Activated naive CD8-positive, alpha-beta T cell treated with anti-CD3 and anti-CD28 coated beads, Interleukin-2, amount 50 U/mL, for 24 hours (primary cell): ENCODE measurements at regions not wholly inside any gene's neighbourhood (a gene's known extent, or its start where the extent isn't known, plus 50 kb on each side); places are given as distances from the start of the nearest gene placed in this dataset.

Experiments used
- ATAC-seq: fragments of 150-1000 bp; cut with Tn5 transposase; one replicate; pipeline ENCODE4 v1.10.0; 2021
- DNase-seq: peaks from one replicate; pipeline ENCODE4 v3.0.0; 2021
- H3K27ac Mint-ChIP-seq: one replicate; pipeline ENCODE4 v1.8.0; 2021; ENCODE audit warnings: mild to moderate bottlenecking, mixed read lengths
- H3K27me3 Mint-ChIP-seq: one replicate; pipeline ENCODE4 v1.8.0; 2021; ENCODE audit warnings: mixed read lengths
- H3K36me3 Mint-ChIP-seq: one replicate; pipeline ENCODE4 v1.8.0; 2021; ENCODE audit warnings: low read depth, mixed read lengths
- H3K4me1 Mint-ChIP-seq: one replicate; pipeline ENCODE4 v1.8.0; 2021; ENCODE audit warnings: mixed read lengths
- H3K4me3 Mint-ChIP-seq: one replicate; pipeline ENCODE4 v1.8.0; 2021; ENCODE audit warnings: mild to moderate bottlenecking, moderate library complexity, mixed read lengths
- H3K9me3 Mint-ChIP-seq: one replicate; pipeline ENCODE4 v1.8.0; 2021; ENCODE audit warnings: mixed read lengths

- no peak overlapping the region for H3K4me3 Mint-ChIP-seq
- H3K4me1 Mint-ChIP-seq, result no peaks in the 10 kb centered on the region
These were observed 430.2 kb upstream of the TMPO start for GRCh38 chr12:98085046-98085755.

DNA sequence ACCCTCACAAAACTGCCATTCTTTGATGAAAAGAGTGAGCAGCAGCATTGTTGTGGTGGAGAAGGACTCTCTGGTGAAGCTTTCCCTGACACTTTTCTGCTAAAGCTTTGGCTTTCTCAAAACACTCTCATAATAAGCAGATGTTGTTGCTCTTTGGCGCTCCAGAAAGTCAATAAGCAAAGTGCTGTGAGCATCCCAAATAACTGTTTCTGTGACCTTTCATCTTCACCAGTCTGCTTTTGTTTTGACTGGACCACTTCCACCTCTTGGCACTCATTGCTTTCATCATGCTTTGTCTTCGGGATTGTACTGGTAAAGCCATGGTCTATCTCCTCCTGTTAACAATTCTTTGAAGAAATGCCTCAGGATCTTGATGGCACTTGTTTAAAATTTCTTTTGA is 424.7 kb upstream of the TMPO start:
- Mint-ChIP-seq H3K4me3 (no peak overlapping the region), H3K27me3 (peaks cover 3% of the 10 kb centered on the region), H3K9me3 (no peaks in the 10 kb centered on the region), H3K36me3 (no peaks in the 10 kb centered on the region), H3K4me1 (no peaks in the 10 kb centered on the region), H3K27ac (no peak overlapping the region)
- no peak for DNase-seq
- no peak for ATAC-seq

More at GRCh38 chr12:98085046-98085755, 430.2 kb upstream of the TMPO start:
- no peak for ATAC-seq
- H3K9me3 Mint-ChIP-seq, result no peaks in the 10 kb centered on the region
- DNase-seq, result no peak
- no peak overlapping the region for H3K27ac Mint-ChIP-seq
- peaks cover 3% of the 10 kb centered on the region for H3K27me3 Mint-ChIP-seq
- no peaks in the 10 kb centered on the region for H3K36me3 Mint-ChIP-seq

- no peaks in the 10 kb centered on the region for H3K27me3 Mint-ChIP-seq
- no peaks in the 10 kb centered on the region for H3K36me3 Mint-ChIP-seq
- H3K4me3 Mint-ChIP-seq, result no peak overlapping the region
- no peak overlapping the region for H3K27ac Mint-ChIP-seq
- no peaks in the 10 kb centered on the region for H3K4me1 Mint-ChIP-seq
- no peak for DNase-seq
- H3K9me3 Mint-ChIP-seq, result no peaks in the 10 kb centered on the region
- no peak for ATAC-seq
These were observed 419.0 kb upstream of the TMPO start for GRCh38 chr12:98096436-98096835.

DNA sequence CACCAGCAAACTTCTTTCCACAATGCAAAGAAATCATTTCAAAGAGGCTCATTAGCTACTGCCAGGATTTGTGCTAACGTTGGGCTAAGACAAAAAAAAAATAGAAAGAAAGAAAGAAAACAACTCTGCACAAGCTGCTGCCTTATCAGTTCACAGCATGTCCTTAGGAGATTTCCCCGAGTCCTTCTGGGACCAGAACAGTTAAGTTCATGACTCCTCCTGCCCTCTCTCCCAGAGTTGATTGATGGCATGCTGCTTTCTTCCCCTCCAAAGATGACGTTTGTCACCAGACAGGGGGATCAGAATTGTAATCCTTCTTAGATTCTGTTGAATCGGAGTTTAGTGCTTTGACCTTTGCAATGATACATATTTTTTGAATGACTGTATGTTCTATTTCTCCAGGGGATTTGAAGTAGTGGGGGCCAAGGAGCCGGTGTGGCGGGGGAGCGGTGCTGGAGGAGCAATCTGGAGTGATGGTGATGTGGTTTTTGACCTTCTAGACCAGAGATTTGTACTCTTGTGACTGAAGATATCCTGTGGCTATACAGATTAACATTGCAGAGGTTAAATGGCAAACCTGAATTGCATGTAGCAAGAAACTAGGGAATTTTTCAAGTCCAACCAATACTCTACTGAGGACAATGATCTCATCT is 409.2 kb upstream of the TMPO start:
- H3K4me1 Mint-ChIP-seq, result no peaks in the 10 kb centered on the region
- ATAC-seq (no peak), DNase-seq (no peak)
- no peak overlapping the region for H3K4me3 Mint-ChIP-seq
- no peaks in the 10 kb centered on the region for H3K36me3 Mint-ChIP-seq
- H3K9me3 Mint-ChIP-seq, result no peaks in the 10 kb centered on the region
- H3K27ac Mint-ChIP-seq, result no peak overlapping the region
- H3K27me3 Mint-ChIP-seq, result peaks cover 2% of the 10 kb centered on the region

- H3K9me3 Mint-ChIP-seq, result no peaks in the 10 kb centered on the region
- no peaks in the 10 kb centered on the region for H3K36me3 Mint-ChIP-seq
- no peaks in the 10 kb centered on the region for H3K4me1 Mint-ChIP-seq
- DNase-seq (no peak), ATAC-seq (no peak)
- peaks cover 2% of the 10 kb centered on the region for H3K27me3 Mint-ChIP-seq
- H3K27ac Mint-ChIP-seq, result no peak overlapping the region
- no peak overlapping the region for H3K4me3 Mint-ChIP-seq
These were observed 406.1 kb upstream of the TMPO start for GRCh38 chr12:98109266-98109665.

- DNase-seq (no peak), ATAC-seq (no peak)
- Mint-ChIP-seq H3K36me3 (no peaks in the 10 kb centered on the region), H3K27ac (no peak overlapping the region), H3K4me1 (no peaks in the 10 kb centered on the region), H3K9me3 (no peaks in the 10 kb centered on the region), H3K4me3 (no peak overlapping the region), H3K27me3 (peaks cover under 1% of the 10 kb centered on the region)
These were observed 404.9 kb upstream of the TMPO start for GRCh38 chr12:98110536-98110935.

DNA sequence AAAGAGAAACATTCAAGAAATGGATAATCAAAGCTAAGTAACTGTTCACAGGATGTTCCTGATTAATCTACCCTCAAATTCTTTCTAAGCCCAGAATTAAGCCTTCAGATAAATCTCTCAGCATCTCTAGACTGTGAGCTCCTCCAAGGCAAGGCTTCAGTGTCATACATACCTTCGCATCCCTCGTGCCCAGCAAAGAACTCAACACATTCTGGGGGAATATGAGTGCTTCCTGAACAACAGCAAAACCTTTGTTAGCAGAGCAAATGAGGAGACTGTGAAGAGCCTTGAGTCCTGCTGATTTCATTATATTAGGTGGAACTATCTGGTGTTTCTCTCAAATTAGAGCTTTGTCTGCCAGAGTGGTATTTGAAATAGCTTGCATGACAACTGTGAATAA is 401.8 kb upstream of the TMPO start:
- DNase-seq, result no peak
- Mint-ChIP-seq H3K4me3 (no peak overlapping the region), H3K9me3 (no peaks in the 10 kb centered on the region), H3K36me3 (no peaks in the 10 kb centered on the region), H3K27ac (no peak overlapping the region), H3K27me3 (peaks cover 2% of the 10 kb centered on the region), H3K4me1 (no peaks in the 10 kb centered on the region)
- no peak for ATAC-seq

DNA sequence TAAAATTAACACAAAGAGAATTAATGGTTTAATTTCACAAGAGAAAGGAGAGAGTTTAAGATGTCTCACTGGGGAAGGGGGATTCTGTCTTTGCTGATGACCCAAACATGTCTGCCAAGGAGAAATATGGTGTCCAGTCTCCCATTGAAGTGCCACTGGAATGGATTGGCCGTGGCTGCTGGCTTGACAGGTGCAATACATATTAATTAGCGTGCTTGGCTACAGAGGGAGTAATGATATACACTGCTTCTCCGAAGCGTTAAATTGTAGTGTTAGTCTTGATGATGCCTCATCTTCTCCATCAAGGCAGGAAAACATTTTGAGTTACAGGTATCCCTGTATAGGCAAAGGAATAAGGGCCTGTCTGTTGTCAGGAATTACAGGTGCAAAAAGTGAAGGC is 393.4 kb upstream of the TMPO start:
- H3K4me3 Mint-ChIP-seq, result no peak overlapping the region

DNA sequence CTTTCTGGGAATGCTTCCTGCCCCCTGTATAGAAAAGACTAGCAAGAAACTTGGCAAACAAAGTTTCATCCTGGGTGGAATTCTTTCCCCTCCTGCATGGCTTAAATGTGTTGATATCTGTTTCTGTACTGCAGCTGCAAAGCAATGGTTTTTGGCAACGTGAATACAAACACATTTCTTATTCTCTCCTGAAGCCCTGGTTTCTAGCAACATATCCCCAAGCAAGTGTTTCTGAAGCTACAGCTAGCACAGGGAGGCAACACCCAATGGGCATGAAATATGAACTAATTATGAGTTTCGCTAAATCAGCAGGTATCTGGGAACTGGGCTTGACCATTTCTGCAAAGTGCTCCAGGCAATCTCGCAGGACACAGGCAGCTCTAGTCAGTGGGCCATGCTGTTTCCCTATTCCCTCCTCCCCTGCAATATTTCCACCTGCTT is 392.3 kb upstream of the TMPO start:
- ATAC-seq, result no peak
- Mint-ChIP-seq H3K27me3 (peaks cover 6% of the 10 kb centered on the region), H3K9me3 (no peaks in the 10 kb centered on the region), H3K36me3 (no peaks in the 10 kb centered on the region), H3K4me1 (no peaks in the 10 kb centered on the region), H3K27ac (no peak overlapping the region), H3K4me3 (no peak overlapping the region)
- no peak for DNase-seq

More for the DNA sequence above, 393.4 kb upstream of the TMPO start:
- no peak for ATAC-seq
- Mint-ChIP-seq H3K27me3 (peaks cover 2% of the 10 kb centered on the region), H3K9me3 (no peaks in the 10 kb centered on the region), H3K27ac (no peak overlapping the region), H3K4me1 (no peaks in the 10 kb centered on the region), H3K36me3 (no peaks in the 10 kb centered on the region)
- no peak for DNase-seq

GRCh38 chr12:98126637-98127335 is 388.6 kb upstream of the TMPO start:
- Mint-ChIP-seq H3K9me3 (no peaks in the 10 kb centered on the region), H3K27me3 (peaks cover 9% of the 10 kb centered on the region), H3K36me3 (no peaks in the 10 kb centered on the region), H3K4me3 (no peak overlapping the region), H3K4me1 (no peaks in the 10 kb centered on the region), H3K27ac (no peak overlapping the region)
- no peak for ATAC-seq
- DNase-seq, result no peak

DNA sequence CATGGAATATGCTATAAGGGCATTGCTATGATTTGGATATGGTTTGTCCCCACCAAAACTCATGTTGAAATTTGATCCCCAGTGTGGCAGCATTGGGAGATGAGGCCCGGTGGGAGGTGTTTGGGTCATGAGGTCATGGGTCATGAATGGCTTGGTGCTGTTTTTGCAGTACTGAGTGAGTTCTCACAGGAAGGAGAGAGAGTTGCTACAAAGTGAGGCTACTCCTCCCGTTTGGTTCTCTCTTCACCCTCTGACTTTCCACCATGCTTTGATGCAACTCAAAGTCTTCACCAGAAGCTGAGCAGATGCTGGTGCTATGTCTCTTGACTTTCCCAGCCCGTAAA is 388.1 kb upstream of the TMPO start:
- no peaks in the 10 kb centered on the region for H3K9me3 Mint-ChIP-seq
- H3K36me3 Mint-ChIP-seq, result no peaks in the 10 kb centered on the region
- no peak for DNase-seq
- no peak for ATAC-seq
- no peak overlapping the region for H3K27ac Mint-ChIP-seq
- peaks cover 9% of the 10 kb centered on the region for H3K27me3 Mint-ChIP-seq
- H3K4me1 Mint-ChIP-seq, result no peaks in the 10 kb centered on the region
- H3K4me3 Mint-ChIP-seq, result no peak overlapping the region

DNA sequence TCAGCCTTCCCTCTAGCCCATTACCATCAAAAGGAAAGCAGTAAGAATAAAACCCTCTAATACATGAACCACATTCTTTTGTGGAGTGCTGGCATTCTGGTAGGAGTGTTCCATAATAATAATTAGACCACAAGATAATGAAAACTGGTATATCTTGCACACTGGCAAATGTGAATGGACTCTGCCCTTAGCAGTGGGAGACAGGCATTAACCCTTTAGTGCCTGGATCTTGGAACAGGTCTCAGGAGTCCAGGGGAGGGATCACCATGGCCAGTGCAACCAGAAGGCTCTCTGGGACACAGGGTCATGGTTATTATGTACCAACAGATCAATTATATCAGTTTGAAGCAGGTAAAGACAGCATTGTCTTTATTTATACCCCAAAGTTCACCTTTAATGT is 387.5 kb upstream of the TMPO start:
- Mint-ChIP-seq H3K9me3 (no peaks in the 10 kb centered on the region), H3K27ac (no peak overlapping the region), H3K36me3 (no peaks in the 10 kb centered on the region), H3K4me1 (no peaks in the 10 kb centered on the region), H3K27me3 (peaks cover 9% of the 10 kb centered on the region), H3K4me3 (no peak overlapping the region)
- DNase-seq (no peak), ATAC-seq (no peak)

DNA sequence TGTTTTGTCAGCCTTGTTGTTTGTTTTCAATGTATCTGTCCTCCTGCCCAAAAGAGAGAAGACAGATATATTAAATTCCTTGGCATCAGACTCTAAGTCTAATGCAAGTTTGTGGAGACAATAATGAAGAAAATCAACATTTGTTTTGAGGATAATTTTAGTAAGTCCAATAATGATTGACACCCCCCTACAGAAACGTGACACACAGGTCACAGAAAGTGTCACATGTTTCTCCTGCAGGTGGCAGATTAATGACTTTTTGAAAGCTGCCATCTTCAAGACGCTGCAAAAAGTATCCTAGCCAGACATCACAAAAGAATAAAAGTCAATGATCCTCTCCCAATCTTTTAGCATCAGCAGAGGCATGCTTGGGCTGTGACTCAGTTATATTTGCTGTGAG is 378.8 kb upstream of the TMPO start:
- no peaks in the 10 kb centered on the region for H3K9me3 Mint-ChIP-seq
- no peaks in the 10 kb centered on the region for H3K4me1 Mint-ChIP-seq

DNA sequence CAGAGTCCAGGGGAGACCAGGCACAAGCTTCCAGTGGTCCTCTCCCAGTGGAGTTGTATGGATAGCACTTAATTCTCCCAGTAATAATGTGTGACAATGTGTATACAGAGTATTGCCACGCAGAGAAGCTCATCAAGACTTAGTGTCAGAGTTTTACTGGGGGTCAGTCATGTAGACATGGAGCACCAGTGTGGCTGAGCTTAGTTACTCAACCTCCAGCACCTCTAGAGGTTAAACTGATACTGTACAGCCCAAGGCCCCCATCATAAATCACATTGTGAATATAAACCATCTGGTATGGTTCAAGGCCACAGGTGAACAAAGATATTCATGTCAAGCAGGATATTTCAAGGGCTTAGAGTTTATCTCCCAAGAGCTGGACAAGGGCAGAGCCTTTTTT is 378.1 kb upstream of the TMPO start:
- no peaks in the 10 kb centered on the region for H3K9me3 Mint-ChIP-seq
- no peaks in the 10 kb centered on the region for H3K36me3 Mint-ChIP-seq
- peaks cover 2% of the 10 kb centered on the region for H3K27me3 Mint-ChIP-seq
- DNase-seq (no peak), ATAC-seq (no peak)
- no peak overlapping the region for H3K4me3 Mint-ChIP-seq
- H3K4me1 Mint-ChIP-seq, result no peaks in the 10 kb centered on the region
- no peak overlapping the region for H3K27ac Mint-ChIP-seq

More for the DNA sequence above, 378.8 kb upstream of the TMPO start:
- H3K27ac Mint-ChIP-seq, result no peak overlapping the region
- ATAC-seq (no peak), DNase-seq (no peak)
- H3K27me3 Mint-ChIP-seq, result peaks cover 2% of the 10 kb centered on the region
- no peak overlapping the region for H3K4me3 Mint-ChIP-seq
- no peaks in the 10 kb centered on the region for H3K36me3 Mint-ChIP-seq

GRCh38 chr12:98144953-98145352 is 370.4 kb upstream of the TMPO start:
- no peak overlapping the region for H3K4me3 Mint-ChIP-seq
- no peak for DNase-seq
- H3K4me1 Mint-ChIP-seq, result no peaks in the 10 kb centered on the region

More at GRCh38 chr12:98144953-98145352, 370.4 kb upstream of the TMPO start:
- Mint-ChIP-seq H3K9me3 (no peaks in the 10 kb centered on the region), H3K27me3 (peaks cover 5% of the 10 kb centered on the region), H3K27ac (no peak overlapping the region), H3K36me3 (no peaks in the 10 kb centered on the region)
- no peak for ATAC-seq
